Esophagus mucosa (tissue), 1 donor: ENCODE measurements at regions not wholly inside any gene's neighbourhood (a gene's known extent, or its start where the extent isn't known, plus 50 kb on each side); places are given as distances from the start of the nearest gene placed in this dataset.

Experiments
- ATAC-seq: fragments of 200-7000 bp; cut with Tn5 transposase; one replicate; pipeline ENCODE4 v1.9.1; 2020
- donor health status: DM: yes; HTN: yes; CAD: no.

- no peak for ATAC-seq
These were observed 100.8 kb upstream of the WASF3 start for GRCh38 chr13:26456650-26457049.

- no peak for ATAC-seq
These were observed 100.3 kb upstream of the WASF3 start for GRCh38 chr13:26457212-26457611.

GRCh38 chr13:26458196-26458749 is 99.2 kb upstream of the WASF3 start:
- no peak for ATAC-seq

GRCh38 chr13:26459276-26460131 is 98.0 kb upstream of the WASF3 start:
- no peak for ATAC-seq

GRCh38 chr13:26460648-26461047 is 96.8 kb upstream of the WASF3 start:
- no peak for ATAC-seq

GRCh38 chr13:26463296-26463695 is 94.2 kb upstream of the WASF3 start:
- no peak for ATAC-seq

DNA sequence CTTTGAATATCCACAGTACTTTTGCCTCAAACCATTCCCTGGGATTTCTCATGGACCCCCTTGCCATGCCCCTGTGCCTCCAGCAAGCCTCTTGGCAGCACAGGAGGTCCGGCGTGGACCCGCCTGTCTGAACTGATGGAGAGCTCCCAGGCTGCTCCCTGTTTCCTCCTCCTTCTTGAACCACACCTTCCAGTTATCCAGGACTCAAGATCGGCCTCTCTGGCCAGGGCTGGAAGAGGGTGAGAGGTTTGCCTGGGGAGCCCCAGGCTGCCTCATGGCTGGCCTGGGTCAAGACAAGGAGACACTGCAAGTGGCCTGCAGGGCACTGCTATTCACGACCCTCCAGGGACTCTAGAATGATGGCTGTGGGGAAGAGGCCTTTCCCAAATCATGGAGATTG is 93.6 kb upstream of the WASF3 start:
- no peak for ATAC-seq

GRCh38 chr13:26465514-26465913 is 92.0 kb upstream of the WASF3 start:
- no peak for ATAC-seq

DNA sequence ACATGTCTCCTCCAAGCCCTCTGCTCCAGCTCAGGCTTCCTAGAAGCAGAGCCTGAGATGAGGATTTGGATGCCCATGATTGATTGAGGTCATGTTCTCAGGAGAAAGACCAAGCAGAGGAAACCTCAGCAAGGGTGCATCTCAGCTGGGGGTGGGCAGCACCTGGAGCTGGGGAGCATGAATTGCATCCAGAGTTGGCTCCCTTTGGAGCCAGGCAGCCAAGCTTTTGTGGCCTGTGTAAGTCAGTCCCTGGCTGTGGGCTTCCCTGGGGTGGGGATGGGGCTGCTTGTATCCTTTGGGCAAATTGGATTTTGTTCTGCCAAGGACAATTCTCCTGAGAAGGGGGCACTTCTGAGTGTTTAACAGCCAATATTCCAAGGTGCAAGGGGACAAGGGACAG is 91.5 kb upstream of the WASF3 start:
- no peak for ATAC-seq

DNA sequence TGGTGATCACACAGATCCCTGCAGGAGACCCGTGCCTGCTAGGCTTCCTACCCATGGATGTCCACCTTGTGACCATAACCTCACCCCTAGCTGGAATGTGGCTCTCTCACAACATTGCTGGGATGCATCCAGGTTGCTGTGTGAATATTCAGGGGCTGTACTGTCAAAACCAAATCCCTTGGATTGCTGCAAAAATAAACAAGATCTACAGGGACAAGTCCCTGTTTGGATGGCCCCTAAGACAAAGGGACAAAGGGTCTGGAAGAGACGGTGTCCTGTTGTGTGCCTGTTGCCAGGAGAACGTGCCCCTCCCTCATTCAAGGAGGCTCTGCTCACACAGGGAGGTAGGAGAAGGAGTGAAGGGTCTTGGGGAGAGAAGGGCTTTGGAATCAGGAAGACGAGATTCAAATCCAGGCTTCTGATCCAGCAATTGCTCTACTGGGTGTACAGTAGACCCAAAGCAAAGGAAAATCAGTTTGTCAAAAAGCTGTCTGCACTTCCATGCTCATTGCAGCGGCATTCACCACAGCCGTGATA is 89.2 kb upstream of the WASF3 start:
- ATAC-seq: no peak

DNA sequence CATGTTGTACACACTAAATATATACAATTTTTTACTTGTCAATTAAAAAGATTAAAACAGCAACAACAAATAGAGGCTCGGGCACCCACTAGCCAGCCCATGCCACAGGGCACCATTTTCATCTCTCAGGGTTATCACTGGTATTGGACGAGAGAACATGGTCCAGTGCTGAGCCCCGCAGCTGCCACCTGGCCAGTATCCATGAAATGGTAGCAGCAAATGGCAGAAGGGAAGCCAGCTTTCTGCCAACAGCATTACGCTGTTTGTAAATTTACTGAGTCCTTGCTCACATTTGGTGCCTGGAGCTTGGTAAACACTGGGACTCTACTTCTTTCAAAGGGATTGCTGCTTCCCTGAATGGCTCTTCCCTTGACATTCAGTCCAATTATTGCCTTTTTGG is 87.9 kb upstream of the WASF3 start:
- ATAC-seq: no peak

DNA sequence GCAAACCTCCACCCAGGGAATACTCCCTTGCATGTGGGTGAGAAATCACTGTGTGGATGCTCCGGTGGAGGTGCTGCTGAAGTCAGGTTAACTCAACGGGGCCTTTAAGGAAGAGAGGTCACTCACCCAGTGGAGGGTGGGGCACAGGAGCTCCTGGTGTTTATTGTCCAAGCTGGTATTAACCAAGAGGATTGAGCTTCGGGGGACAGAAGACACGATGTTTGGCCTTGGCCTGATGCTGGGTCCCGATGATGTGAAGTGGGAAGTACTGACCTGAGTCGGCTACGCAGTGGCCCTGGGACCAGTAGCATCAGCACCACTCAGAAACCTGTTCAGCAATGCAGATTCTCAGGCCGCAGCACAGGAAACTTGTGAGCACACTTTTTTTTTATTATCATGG is 85.7 kb upstream of the WASF3 start:
- no peak for ATAC-seq

DNA sequence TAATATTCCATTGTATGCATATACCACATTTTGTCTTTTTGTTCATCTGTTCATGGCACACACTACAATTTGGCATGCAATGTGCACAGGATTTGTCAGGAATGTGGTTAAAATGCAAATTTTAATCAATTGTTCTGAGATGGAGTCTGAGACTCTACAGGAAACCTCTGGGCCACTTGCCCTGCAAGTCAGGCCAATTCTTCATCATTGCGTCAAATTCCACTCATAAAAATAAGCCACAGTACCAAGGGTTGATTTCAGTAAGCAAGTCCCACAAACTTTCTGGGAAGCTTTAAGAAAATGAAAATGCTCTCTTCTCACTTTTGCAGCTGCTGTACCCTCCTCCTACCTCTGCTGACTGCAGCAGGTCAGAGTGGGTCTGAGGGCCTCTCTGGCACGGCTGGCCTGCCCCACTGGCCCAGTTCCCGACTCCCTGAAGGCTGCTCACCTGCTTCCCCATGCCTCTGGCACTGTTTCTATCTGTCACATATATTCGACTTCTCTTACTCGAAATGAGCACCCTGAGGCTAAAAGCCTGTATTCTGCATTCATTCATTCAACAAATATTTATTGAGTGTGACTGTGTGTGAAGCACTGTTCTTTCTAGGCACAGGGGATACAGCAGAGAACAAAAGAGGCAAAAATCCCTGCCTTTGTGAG is 83.8 kb upstream of the WASF3 start:
- ATAC-seq: no peak

DNA sequence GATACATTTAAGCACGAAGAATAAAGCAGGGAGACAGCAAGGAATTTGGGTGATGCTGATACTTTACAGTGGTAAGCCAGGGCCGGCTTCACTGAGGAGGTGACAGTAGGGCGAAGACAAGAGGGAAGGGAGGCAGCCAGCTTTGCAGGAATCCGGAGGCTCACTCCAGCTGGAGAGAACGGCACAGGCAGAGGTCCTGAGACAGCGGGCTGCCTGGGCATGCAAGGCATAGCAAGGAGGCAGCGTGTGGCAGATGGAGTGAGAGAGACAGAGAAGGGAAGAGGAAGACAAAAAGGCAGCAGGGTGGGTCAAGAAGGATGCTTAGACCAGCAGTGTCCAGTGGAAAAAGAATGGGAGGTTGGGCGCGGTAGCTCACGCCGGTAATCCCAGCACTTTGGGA is 83.2 kb upstream of the WASF3 start:
- ATAC-seq: no peak

GRCh38 chr13:26475176-26476110 is 82.0 kb upstream of the WASF3 start:
- peak; percentile 83 for ATAC-seq

GRCh38 chr13:26476111-26476781 is 81.2 kb upstream of the WASF3 start:
- no peak for ATAC-seq

- ATAC-seq: no peak
These were observed 80.7 kb upstream of the WASF3 start for GRCh38 chr13:26476782-26477142.

DNA sequence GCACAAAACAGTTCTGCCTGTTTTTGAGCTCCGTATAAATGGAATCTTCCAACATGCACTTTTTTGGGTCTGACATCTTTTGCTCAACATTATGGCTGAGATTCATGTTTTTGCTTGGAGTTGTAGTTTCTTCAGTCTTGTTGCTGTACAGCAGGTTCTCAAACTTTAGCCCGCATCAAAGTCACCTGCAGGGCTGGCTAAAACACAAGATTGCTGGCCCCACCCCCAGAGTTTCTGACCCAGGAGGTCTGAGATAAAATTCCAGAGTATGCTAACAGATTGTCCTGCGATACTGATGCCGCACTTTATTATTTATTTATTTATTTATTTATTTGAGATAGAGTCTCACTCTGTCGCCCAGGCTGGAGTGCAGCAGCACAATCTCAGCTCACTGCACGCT is 79.8 kb upstream of the WASF3 start:
- ATAC-seq: no peak

GRCh38 chr13:26480246-26480855 is 77.1 kb upstream of the WASF3 start:
- no peak for ATAC-seq

GRCh38 chr13:26482451-26483197 is 74.9 kb upstream of the WASF3 start:
- peak; percentile 64 for ATAC-seq

GRCh38 chr13:26483546-26483945 is 73.9 kb upstream of the WASF3 start:
- no peak for ATAC-seq
